ENCODE measurements at regions not wholly inside any gene's neighbourhood (a gene's known extent, or its start where the extent isn't known, plus 50 kb on each side); places are given as distances from the start of the nearest gene placed in this dataset.

DNA sequence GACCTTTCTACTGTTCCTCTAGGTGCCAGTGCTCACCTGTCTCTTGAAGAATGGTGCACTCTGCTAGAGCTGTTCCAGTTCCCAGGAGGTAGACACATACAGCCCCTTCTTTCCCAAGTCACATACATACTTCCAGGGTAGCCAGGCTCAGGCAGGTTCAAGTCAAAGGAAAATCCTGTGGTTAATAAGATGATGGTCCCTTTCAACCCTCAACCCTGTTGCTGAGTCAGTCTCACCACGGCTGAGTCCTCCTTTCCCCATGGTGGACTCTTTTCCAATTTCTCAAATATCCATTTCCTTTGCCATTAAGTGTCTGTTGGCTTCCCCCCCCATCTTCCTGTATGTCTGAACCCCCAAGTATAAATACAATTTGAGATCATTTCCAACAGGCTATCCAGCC lies 56.1 kb upstream of the ACAN start (continued):
- TF ChIP-seq, protein P1, sequence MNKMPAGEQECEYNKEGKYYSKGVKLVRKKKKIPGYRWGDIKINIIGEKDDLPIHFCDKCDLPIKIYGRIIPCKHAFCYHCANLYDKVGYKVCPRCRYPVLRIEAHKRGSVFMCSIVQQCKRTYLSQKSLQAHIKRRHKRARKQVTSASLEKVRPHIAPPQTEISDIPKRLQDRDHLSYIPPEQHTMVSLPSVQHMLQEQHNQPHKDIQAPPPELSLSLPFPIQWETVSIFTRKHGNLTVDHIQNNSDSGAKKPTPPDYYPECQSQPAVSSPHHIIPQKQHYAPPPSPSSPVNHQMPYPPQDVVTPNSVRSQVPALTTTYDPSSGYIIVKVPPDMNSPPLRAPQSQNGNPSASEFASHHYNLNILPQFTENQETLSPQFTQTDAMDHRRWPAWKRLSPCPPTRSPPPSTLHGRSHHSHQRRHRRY (tag by site-specific recombination; IDR thresholded peaks at IDR 0.05): no peak
- TF ChIP-seq ZNF223 (tag by site-specific recombination; IDR thresholded peaks at IDR 0.05): no peak
- TF ChIP-seq GLI2 (tag by site-specific recombination; IDR thresholded peaks at IDR 0.05; ENCODE audit: borderline replicate concordance, low read depth): no peak
- no peak for TF ChIP-seq KLF1 (tag by site-specific recombination; IDR thresholded peaks at IDR 0.05)

DNA sequence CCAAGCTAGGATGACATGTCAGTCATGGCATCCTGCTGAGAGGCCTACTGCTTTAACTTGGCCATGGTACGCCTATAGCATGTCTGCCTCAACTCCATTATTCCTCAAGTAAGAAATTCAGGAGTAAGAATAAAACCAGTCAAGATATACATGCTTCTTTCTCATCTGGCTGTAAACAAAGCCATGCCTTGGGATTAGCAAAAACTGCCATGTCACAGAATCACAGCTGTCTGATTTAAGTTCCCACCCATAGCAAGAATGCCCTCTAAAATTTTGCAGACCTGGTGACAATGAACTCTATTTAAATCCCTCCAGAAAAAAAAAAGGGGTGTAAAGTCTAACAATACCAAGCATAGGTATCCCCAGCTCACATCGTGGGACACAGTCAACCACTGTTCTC lies 55.6 kb upstream of the ACAN start:
- Histone ChIP-seq H3K27ac (ENCODE audit: extremely low read depth, low read depth, low read length) (no peak overlapping the region), H3K4me1 (ENCODE audit: control insufficient read depth, insufficient read depth, low read length) (peaks cover 6% of the 10 kb centered on the region), H3K9me3 (ENCODE audit: control insufficient read depth, insufficient read depth, low read depth, low read length) (no peaks in the 10 kb centered on the region), H3K4me3 (ENCODE audit: low read depth, low read length) (no peak overlapping the region), H3K36me3 (ENCODE audit: control insufficient read depth in 2 of 2, insufficient read depth in 1 of 2, low read length in 2 of 2) (no peaks in the 10 kb centered on the region)
- TF ChIP-seq ZSCAN23 (tag by site-specific recombination; IDR thresholded peaks at IDR 0.05): no peak
- TF ChIP-seq ZNF121 (tag by site-specific recombination; IDR thresholded peaks at IDR 0.05): no peak
- TF ChIP-seq ZNF707 (tag by site-specific recombination; IDR thresholded peaks at IDR 0.05): no peak
- TF ChIP-seq ZNF211 (tag by site-specific recombination; IDR thresholded peaks at IDR 0.05; ENCODE audit: low read depth): no peak
- TF ChIP-seq, protein P2, sequence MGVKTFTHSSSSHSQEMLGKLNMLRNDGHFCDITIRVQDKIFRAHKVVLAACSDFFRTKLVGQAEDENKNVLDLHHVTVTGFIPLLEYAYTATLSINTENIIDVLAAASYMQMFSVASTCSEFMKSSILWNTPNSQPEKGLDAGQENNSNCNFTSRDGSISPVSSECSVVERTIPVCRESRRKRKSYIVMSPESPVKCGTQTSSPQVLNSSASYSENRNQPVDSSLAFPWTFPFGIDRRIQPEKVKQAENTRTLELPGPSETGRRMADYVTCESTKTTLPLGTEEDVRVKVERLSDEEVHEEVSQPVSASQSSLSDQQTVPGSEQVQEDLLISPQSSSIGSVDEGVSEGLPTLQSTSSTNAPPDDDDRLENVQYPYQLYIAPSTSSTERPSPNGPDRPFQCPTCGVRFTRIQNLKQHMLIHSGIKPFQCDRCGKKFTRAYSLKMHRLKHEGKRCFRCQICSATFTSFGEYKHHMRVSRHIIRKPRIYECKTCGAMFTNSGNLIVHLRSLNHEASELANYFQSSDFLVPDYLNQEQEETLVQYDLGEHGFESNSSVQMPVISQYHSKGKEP (tag by site-specific recombination; IDR thresholded peaks at IDR 0.05): no peak
- CTCF ChIA-PET: interaction anchor here (0.6 to 0.7 kb wide), 3 partner anchors 37 to 645 kb away, joined by 3 to 10 read pairs (median 3); no protein-coding TSS in a partner anchor
- POLR2A ChIA-PET: no interaction called here

DNA sequence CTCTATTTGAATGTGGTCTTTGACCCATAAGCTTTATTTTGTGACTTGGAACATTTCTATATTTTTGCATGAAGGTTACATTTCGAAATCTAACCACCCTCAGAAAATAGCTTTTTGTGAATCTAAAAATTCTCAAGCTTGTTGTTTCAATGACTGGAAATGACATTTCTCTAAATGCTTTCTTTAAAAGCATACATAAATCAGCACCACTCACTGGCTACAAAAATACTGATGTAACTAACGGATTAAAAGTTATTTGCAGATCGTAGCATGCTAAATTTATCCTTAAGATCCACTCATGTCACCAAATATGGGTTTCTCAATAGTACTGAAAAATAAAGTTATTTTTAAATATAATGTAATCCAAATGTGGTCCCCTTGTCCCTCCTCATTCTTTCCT lies 55.2 kb upstream of the ACAN start:
- POLR2A ChIA-PET: no interaction called here
- CTCF ChIA-PET: interaction anchor here (0.6 kb wide), 1 partner anchor 644 kb away, joined by 3 read pairs; no protein-coding TSS in a partner anchor
- H3K4me1 ChIP-seq (ENCODE audit: control insufficient read depth, insufficient read depth, low read length): peaks cover 6% of the 10 kb centered on the region
- H3K4me3 ChIP-seq (ENCODE audit: low read depth, low read length): no peak overlapping the region
- no peaks in the 10 kb centered on the region for H3K36me3 ChIP-seq (ENCODE audit: control insufficient read depth in 2 of 2, insufficient read depth in 1 of 2, low read length in 2 of 2)
- H3K9me3 ChIP-seq (ENCODE audit: control insufficient read depth, insufficient read depth, low read depth, low read length): no peaks in the 10 kb centered on the region
- H3K27ac ChIP-seq (ENCODE audit: extremely low read depth, low read depth, low read length): no peak overlapping the region
- no peak for TF ChIP-seq ZNF626 (tag by site-specific recombination; IDR thresholded peaks at IDR 0.05)
- TF ChIP-seq, protein P3, sequence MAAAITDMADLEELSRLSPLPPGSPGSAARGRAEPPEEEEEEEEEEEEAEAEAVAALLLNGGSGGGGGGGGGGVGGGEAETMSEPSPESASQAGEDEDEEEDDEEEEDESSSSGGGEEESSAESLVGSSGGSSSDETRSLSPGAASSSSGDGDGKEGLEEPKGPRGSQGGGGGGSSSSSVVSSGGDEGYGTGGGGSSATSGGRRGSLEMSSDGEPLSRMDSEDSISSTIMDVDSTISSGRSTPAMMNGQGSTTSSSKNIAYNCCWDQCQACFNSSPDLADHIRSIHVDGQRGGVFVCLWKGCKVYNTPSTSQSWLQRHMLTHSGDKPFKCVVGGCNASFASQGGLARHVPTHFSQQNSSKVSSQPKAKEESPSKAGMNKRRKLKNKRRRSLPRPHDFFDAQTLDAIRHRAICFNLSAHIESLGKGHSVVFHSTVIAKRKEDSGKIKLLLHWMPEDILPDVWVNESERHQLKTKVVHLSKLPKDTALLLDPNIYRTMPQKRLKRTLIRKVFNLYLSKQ (tag by site-specific recombination; IDR thresholded peaks at IDR 0.05; ENCODE audit: borderline replicate concordance): no peak
- no peak for TF ChIP-seq ZNF76 (tag by site-specific recombination; IDR thresholded peaks at IDR 0.05; ENCODE audit: borderline replicate concordance, low read depth)
- TF ChIP-seq, protein P4, sequence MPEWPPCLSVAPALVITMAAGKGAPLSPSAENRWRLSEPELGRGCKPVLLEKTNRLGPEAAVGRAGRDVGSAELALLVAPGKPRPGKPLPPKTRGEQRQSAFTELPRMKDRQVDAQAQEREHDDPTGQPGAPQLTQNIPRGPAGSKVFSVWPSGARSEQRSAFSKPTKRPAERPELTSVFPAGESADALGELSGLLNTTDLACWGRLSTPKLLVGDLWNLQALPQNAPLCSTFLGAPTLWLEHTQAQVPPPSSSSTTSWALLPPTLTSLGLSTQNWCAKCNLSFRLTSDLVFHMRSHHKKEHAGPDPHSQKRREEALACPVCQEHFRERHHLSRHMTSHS (tag by site-specific recombination; IDR thresholded peaks at IDR 0.05): no peak
- no peak for TF ChIP-seq ZFP37 (tag by site-specific recombination; IDR thresholded peaks at IDR 0.05)
- TF ChIP-seq, protein P5, sequence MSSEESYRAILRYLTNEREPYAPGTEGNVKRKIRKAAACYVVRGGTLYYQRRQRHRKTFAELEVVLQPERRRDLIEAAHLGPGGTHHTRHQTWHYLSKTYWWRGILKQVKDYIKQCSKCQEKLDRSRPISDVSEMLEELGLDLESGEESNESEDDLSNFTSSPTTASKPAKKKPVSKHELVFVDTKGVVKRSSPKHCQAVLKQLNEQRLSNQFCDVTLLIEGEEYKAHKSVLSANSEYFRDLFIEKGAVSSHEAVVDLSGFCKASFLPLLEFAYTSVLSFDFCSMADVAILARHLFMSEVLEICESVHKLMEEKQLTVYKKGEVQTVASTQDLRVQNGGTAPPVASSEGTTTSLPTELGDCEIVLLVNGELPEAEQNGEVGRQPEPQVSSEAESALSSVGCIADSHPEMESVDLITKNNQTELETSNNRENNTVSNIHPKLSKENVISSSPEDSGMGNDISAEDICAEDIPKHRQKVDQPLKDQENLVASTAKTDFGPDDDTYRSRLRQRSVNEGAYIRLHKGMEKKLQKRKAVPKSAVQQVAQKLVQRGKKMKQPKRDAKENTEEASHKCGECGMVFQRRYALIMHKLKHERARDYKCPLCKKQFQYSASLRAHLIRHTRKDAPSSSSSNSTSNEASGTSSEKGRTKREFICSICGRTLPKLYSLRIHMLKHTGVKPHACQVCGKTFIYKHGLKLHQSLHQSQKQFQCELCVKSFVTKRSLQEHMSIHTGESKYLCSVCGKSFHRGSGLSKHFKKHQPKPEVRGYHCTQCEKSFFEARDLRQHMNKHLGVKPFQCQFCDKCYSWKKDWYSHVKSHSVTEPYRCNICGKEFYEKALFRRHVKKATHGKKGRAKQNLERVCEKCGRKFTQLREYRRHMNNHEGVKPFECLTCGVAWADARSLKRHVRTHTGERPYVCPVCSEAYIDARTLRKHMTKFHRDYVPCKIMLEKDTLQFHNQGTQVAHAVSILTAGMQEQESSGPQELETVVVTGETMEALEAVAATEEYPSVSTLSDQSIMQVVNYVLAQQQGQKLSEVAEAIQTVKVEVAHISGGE (tag by site-specific recombination; conservative IDR thresholded peaks at IDR 0.05; ENCODE audit: low read depth): no peak
- TF ChIP-seq, protein P6, sequence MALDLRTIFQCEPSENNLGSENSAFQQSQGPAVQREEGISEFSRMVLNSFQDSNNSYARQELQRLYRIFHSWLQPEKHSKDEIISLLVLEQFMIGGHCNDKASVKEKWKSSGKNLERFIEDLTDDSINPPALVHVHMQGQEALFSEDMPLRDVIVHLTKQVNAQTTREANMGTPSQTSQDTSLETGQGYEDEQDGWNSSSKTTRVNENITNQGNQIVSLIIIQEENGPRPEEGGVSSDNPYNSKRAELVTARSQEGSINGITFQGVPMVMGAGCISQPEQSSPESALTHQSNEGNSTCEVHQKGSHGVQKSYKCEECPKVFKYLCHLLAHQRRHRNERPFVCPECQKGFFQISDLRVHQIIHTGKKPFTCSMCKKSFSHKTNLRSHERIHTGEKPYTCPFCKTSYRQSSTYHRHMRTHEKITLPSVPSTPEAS (tag by site-specific recombination; IDR thresholded peaks at IDR 0.05): no peak
- TF ChIP-seq ZNF701 (tag by site-specific recombination; IDR thresholded peaks at IDR 0.05): no peak
- TF ChIP-seq, protein P7, sequence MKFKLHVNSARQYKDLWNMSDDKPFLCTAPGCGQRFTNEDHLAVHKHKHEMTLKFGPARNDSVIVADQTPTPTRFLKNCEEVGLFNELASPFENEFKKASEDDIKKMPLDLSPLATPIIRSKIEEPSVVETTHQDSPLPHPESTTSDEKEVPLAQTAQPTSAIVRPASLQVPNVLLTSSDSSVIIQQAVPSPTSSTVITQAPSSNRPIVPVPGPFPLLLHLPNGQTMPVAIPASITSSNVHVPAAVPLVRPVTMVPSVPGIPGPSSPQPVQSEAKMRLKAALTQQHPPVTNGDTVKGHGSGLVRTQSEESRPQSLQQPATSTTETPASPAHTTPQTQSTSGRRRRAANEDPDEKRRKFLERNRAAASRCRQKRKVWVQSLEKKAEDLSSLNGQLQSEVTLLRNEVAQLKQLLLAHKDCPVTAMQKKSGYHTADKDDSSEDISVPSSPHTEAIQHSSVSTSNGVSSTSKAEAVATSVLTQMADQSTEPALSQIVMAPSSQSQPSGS (tag by site-specific recombination; IDR thresholded peaks at IDR 0.05; ENCODE audit: low read depth): no peak
- TF ChIP-seq ZNF184 (tag by site-specific recombination; IDR thresholded peaks at IDR 0.05): no peak
- no peak for TF ChIP-seq ZBTB21 (tag by site-specific recombination; IDR thresholded peaks at IDR 0.05)
- TF ChIP-seq, protein P8, sequence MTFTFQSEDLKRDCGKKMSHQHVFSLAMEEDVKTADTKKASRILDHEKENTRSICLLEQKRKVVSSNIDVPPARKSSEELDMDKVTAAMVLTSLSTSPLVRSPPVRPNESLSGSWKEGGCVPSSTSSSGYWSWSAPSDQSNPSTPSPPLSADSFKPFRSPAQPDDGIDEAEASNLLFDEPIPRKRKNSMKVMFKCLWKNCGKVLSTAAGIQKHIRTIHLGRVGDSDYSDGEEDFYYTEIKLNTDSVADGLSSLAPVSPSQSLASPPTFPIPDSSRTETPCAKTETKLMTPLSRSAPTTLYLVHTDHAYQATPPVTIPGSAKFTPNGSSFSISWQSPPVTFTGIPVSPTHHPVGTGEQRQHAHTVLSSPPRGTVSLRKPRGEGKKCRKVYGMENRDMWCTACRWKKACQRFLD (tag by site-specific recombination; IDR thresholded peaks at IDR 0.05): no peak

All from HEK293 (cell line).